ENCODE measurements at regions not wholly inside any gene's neighbourhood (a gene's known extent, or its start where the extent isn't known, plus 50 kb on each side); places are given as distances from the start of the nearest gene placed in this dataset.

GRCh38 chr6:56357616-56358373 is 110.4 kb upstream of the COL21A1 start:
- TF ChIP-seq ZNF274 (IDR thresholded peaks at IDR 0.05; ENCODE audit: low read depth, low read length): no peak
- TF ChIP-seq YY1 (IDR thresholded peaks at IDR 0.05; ENCODE audit: insufficient read depth, insufficient read length): no peak
- no peak for TF ChIP-seq SUZ12 (IDR thresholded peaks at IDR 0.05; ENCODE audit: extremely low read depth, insufficient read depth, insufficient read length)
